Gastrocnemius medialis (tissue), 4 donors: ENCODE measurements at regions not wholly inside any gene's neighbourhood (a gene's known extent, or its start where the extent isn't known, plus 50 kb on each side); places are given as distances from the start of the nearest gene placed in this dataset.

ENCODE experiments used
- POLR2A ChIP-seq, 2 donors: fragments of 450-650 bp; IDR thresholded peaks; one replicate each; pipeline ENCODE4 v1.6.1; 2017; ENCODE audit warnings: antibody characterized with exemption in 2 of 2, mild to moderate bottlenecking in 2 of 2, moderate library complexity in 2 of 2
- TF ChIP-seq, protein P1 (sequence below), 5 experiments: fragments of 450-650 bp in 3 of 5; fragments of 200-600 bp in 2 of 5; sonication (generic) in 2 of 5; IDR thresholded peaks in 4 of 5; conservative IDR thresholded peaks in 1 of 5; 1 replicate in 4 of 5; 2 replicates in 1 of 5; pipeline ENCODE4 v1.5.1; 2016 to 2019; ENCODE audit warnings: antibody characterized with exemption in 5 of 5, mild to moderate bottlenecking in 3 of 5, moderate library complexity in 3 of 5

DNA sequence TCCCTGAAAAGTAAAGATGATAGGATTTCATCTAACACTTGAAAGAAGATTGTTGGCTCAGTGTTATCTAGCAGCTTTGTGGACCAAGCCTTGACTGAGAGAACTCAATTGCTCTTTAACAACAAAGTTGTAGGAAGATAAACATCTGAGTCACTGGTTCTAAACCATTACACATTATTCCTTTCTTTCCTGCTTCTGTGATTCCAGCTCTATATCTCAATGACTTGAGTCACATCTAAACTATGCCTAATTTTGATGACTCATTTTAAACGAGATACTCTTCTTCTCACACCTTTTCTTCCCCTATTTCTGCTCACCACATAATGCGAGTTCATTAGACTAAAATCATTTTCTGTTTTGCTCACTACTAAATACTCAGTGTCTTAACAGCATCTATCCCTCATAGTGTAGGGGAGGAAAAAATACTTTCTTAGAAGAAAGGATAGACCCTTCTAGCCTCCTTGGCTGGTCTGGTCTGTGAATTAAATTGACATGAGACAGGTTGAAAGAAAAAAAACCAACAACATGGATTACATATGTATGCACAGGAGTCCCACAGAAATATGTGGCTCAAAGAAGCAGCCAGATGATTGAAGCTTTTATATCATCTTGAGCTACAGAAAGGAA is 201.4 kb downstream of the C12orf50 start:
- TF ChIP-seq, protein P1, sequence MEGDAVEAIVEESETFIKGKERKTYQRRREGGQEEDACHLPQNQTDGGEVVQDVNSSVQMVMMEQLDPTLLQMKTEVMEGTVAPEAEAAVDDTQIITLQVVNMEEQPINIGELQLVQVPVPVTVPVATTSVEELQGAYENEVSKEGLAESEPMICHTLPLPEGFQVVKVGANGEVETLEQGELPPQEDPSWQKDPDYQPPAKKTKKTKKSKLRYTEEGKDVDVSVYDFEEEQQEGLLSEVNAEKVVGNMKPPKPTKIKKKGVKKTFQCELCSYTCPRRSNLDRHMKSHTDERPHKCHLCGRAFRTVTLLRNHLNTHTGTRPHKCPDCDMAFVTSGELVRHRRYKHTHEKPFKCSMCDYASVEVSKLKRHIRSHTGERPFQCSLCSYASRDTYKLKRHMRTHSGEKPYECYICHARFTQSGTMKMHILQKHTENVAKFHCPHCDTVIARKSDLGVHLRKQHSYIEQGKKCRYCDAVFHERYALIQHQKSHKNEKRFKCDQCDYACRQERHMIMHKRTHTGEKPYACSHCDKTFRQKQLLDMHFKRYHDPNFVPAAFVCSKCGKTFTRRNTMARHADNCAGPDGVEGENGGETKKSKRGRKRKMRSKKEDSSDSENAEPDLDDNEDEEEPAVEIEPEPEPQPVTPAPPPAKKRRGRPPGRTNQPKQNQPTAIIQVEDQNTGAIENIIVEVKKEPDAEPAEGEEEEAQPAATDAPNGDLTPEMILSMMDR (IDR thresholded peaks at IDR 0.05 in 4 of 5, conservative IDR thresholded peaks at IDR 0.05 in 1 of 5) = no peak
- no peak for TF ChIP-seq POLR2A (IDR thresholded peaks at IDR 0.05)
